Inflammatory macrophage treated with lipopolysaccharide for 4 hours (primary cell): ENCODE measurements at regions not wholly inside any gene's neighbourhood (a gene's known extent, or its start where the extent isn't known, plus 50 kb on each side); places are given as distances from the start of the nearest gene placed in this dataset.

ENCODE experiments used
- DNase-seq: peaks from one replicate; pipeline ENCODE4 v3.0.0-alpha.2; 2020

GRCh38 chr11:119788096-119788883 lies 59.3 kb upstream of the NECTIN1 start:
- no peak for DNase-seq

- no peak for DNase-seq
These were observed 58.1 kb upstream of the NECTIN1 start for GRCh38 chr11:119787074-119787461.

GRCh38 chr11:119786431-119787073 lies 57.6 kb upstream of the NECTIN1 start:
- no peak for DNase-seq

GRCh38 chr11:119785131-119785530 lies 56.1 kb upstream of the NECTIN1 start:
- no peak for DNase-seq

- DNase-seq, result no peak
These were observed 55.4 kb upstream of the NECTIN1 start for GRCh38 chr11:119784421-119784820.

- DNase-seq, result no peak
These were observed 54.7 kb upstream of the NECTIN1 start for GRCh38 chr11:119783466-119784400.

GRCh38 chr11:119782739-119783072 lies 53.7 kb upstream of the NECTIN1 start:
- DNase-seq, result no peak

- no peak for DNase-seq
These were observed 53.2 kb upstream of the NECTIN1 start for GRCh38 chr11:119782006-119782738.

GRCh38 chr11:119780222-119780953 lies 51.4 kb upstream of the NECTIN1 start:
- no peak for DNase-seq

- DNase-seq, result no peak
These were observed 50.4 kb upstream of the NECTIN1 start for GRCh38 chr11:119779195-119780071.
